DND-41 (cell line): ENCODE measurements at regions not wholly inside any gene's neighbourhood (a gene's known extent, or its start where the extent isn't known, plus 50 kb on each side); places are given as distances from the start of the nearest gene placed in this dataset.
"Not testable (repeated sequence)": the region's sequence is repeated elsewhere in the genome, so short reads cannot be mapped to it uniquely, and the experiment has no call there.

Source experiments
- CTCF ChIP-seq: IDR thresholded peaks from 2 replicates; pipeline ENCODE4 v1.5.1; 2012; ENCODE audit warnings: borderline replicate concordance, low read length, moderate library complexity, mild to moderate bottlenecking; ENCODE audit not compliant: poor library complexity, severe bottlenecking; ENCODE audit errors: extremely low read depth
- EZH2 ChIP-seq: IDR thresholded peaks from 3 replicates; pipeline ENCODE4 v1.6.1; 2012; ENCODE audit warnings: borderline replicate concordance, low read depth, mild to moderate bottlenecking, moderate library complexity, low read length, inconsistent platforms; ENCODE audit not compliant: severe bottlenecking

- not testable (repeated sequence) for TF ChIP-seq CTCF, EZH2
Measured at GRCh38 chr16:29220647-29221191, 185.8 kb downstream of the NPIPB11 start.
